Heart right ventricle (tissue), 16 donors: ENCODE measurements at regions not wholly inside any gene's neighbourhood (a gene's known extent, or its start where the extent isn't known, plus 50 kb on each side); places are given as distances from the start of the nearest gene placed in this dataset.
"Not testable (repeated sequence)": the region's sequence is repeated elsewhere in the genome, so short reads cannot be mapped to it uniquely, and the experiment has no call there.

Experiments
- ATAC-seq, 8 donors: fragments of 200-7000 bp; cut with Tn5 transposase; one replicate each; pipeline ENCODE4 v1.9.1; 2020; ENCODE audit warnings: mild to moderate bottlenecking in 8 of 8, moderate library complexity in 8 of 8, moderate number of reproducible peaks in 1 of 8
- DNase-seq, 2 donors: peaks; one replicate each; pipeline ENCODE4 v3.0.0-alpha.2; 2020
- H3K27ac ChIP-seq, 10 donors: fragments of 200-600 bp; sonication (generic) in 2 of 10; one replicate each; pipeline versions ENCODE4 v1.5.0 to v1.8.0; 2020 to 2022; ENCODE audit warnings: mild to moderate bottlenecking in 3 of 10
- H3K27me3 ChIP-seq, 7 donors: fragments of 200-600 bp; one replicate each; pipeline ENCODE4 v1.8.0; 2021 to 2022; ENCODE audit warnings: mild to moderate bottlenecking in 2 of 7
- H3K36me3 ChIP-seq, 9 donors: fragments of 200-600 bp; sonication (generic) in 1 of 9; one replicate each; pipeline versions ENCODE4 v1.5.0 to v1.8.0; 2020 to 2022; ENCODE audit warnings: mild to moderate bottlenecking in 2 of 9
- H3K4me1 ChIP-seq, 9 donors: fragments of 200-600 bp; sonication (generic) in 1 of 9; one replicate each; pipeline versions ENCODE4 v1.5.0 to v1.8.0; 2020 to 2022; ENCODE audit warnings: mild to moderate bottlenecking in 4 of 9
- H3K4me3 ChIP-seq, 10 donors: fragments of 200-600 bp; sonication (generic) in 2 of 10; one replicate each; pipeline versions ENCODE4 v1.5.0 to v1.8.0; 2020 to 2022; ENCODE audit warnings: mild to moderate bottlenecking in 7 of 10, moderate library complexity in 2 of 10
- H3K9me3 ChIP-seq, 11 donors: fragments of 200-600 bp in 10 of 11; sonication (generic) in 2 of 11; one replicate each; pipeline versions ENCODE4 v1.5.0 to v1.8.0; 2013 to 2022; ENCODE audit warnings: mild to moderate bottlenecking in 2 of 11, control low read depth in 1 of 11, moderate library complexity in 1 of 11
- CTCF ChIP-seq, 9 donors: fragments of 200-600 bp; sonication (generic) in 2 of 9; IDR thresholded peaks; one replicate each; pipeline versions ENCODE4 v1.5.0 to v1.8.0; 2021 to 2022; ENCODE audit warnings: antibody characterized with exemption in 9 of 9, mild to moderate bottlenecking in 5 of 9, moderate library complexity in 1 of 9
- WGBS, 2 donors: extraction: QIAGEN DNeasy Blood & Tissue Kit; methylation state at CpG; one replicate each; pipeline ENCODE4 v1.1.7; 2013; ENCODE audit warnings: inconsistent platforms in 1 of 2; 5-methylcytosine and 5-hydroxymethylcytosine counted together
- intact Hi-C, 10 donors: fragments of 100-400 bp; cut with DNase I; formaldehyde crosslinking; loops; one replicate each; pipeline versions ENCODE4 v1.11.1 to v1.14.2; 2022
- donor health status: Arrhythmogenic right ventricular cardiomyopathy.
- donor health status: ischemic (EF 13 %, LVEDD 7.1; RV severe dilation, severe dysfunction).
- donor health status: healthy with polysubstance abuse.
- donor health status: DM: no; HTN: yes; CAD: no.
- donor health status: DM: no; HTN: no; CAD: no.
- donor health status: ischemic (EF 25% LVEDD 6.9; RV normal size, moderate dysfunction).
- donor health status: ischemic (EF 25% LVEDD 5.7; RV mildly dilated, moderate dysfunction).
- donor health status: healthy.
- donor health status: DM: yes; HTN: yes; CAD: no.
- donor health status: Ischemic cardiomyopathy.
- donor health status: ischemic (EF 35%, LVEDD 5.7; RV mildly dilated, moderate dysfunction).
- donor health status: nonischemic (EF 11% LVEDD 7.7; RV severe dilation, severe dysfunction).
- donor health status: DM: yes; HTN: yes; CAD: no.
- donor health status: PGD.
- donor health status: ischemic (EF 29% LVEDD 5.4; RV normal size, mild dysfunction).
- donor health status: nonischemic (EF 23%, LVEDD 6.1; RV moderate dilation, normal function).

GRCh38 chr1:199245946-199246345 lies 607.1 kb downstream of the PTPRC start:
- H3K9me3 ChIP-seq, result no peaks in the 10 kb centered on the region
- WGBS, 2 donors, result 51 to 57% methylated on average over 3 of the region's 3 CpGs
- ATAC-seq (no peak), DNase-seq (no peak)
- H3K36me3 ChIP-seq, result no peaks in the 10 kb centered on the region
- no peaks in the 10 kb centered on the region for H3K27me3 ChIP-seq
- no peak overlapping the region for H3K27ac ChIP-seq
- no peak for TF ChIP-seq CTCF (IDR thresholded peaks at IDR 0.05)
- no peak overlapping the region for H3K4me3 ChIP-seq
- H3K4me1 ChIP-seq, result no peaks in the 10 kb centered on the region
- intact Hi-C loops, result loop anchor here in 4 of 10 donors (5.0 to 10.0 kb wide), 3 partner anchors 471 to 484 kb away; no protein-coding TSS in a partner anchor

GRCh38 chr1:199246716-199247115 lies 607.9 kb downstream of the PTPRC start:
- Histone ChIP-seq H3K36me3 (no peaks in the 10 kb centered on the region), H3K27me3 (no peaks in the 10 kb centered on the region), H3K9me3 (no peaks in the 10 kb centered on the region), H3K27ac (no peak overlapping the region), H3K4me1 (no peaks in the 10 kb centered on the region), H3K4me3 (no peak overlapping the region)
- TF ChIP-seq CTCF (IDR thresholded peaks at IDR 0.05), result no peak
- 94 to 95% methylated on average over 3 of the region's 3 CpGs for WGBS, 2 donors
- DNase-seq, result no peak
- ATAC-seq, result no peak
- intact Hi-C loops, result loop anchor here in 4 of 10 donors (5.0 to 10.0 kb wide), 3 partner anchors 472 to 484 kb away; no protein-coding TSS in a partner anchor

GRCh38 chr1:199247891-199248290 lies 609.1 kb downstream of the PTPRC start:
- intact Hi-C loops, result loop anchor here in 4 of 10 donors (5.0 to 10.0 kb wide), 3 partner anchors 473 to 486 kb away; no protein-coding TSS in a partner anchor
- no peak overlapping the region for H3K4me3 ChIP-seq

GRCh38 chr1:199254040-199254439 lies 615.2 kb downstream of the PTPRC start:
- DNase-seq, H3K4me3 ChIP-seq, intact Hi-C loops, H3K27ac ChIP-seq, H3K27me3 ChIP-seq, ATAC-seq, H3K36me3 ChIP-seq, H3K4me1 ChIP-seq: not testable (repeated sequence)
- WGBS, 2 donors, result 91 to 93% methylated on average over 1 of the region's 1 CpG
- H3K9me3 ChIP-seq, result peaks cover 0 to 37% (median 4%) of the 10 kb centered on the region in 11 donors

More at GRCh38 chr1:199247891-199248290, 609.1 kb downstream of the PTPRC start:
- no peaks in the 10 kb centered on the region for H3K4me1 ChIP-seq
- no peak for TF ChIP-seq CTCF (IDR thresholded peaks at IDR 0.05)
- DNase-seq, result no peak
- H3K9me3 ChIP-seq, result no peaks in the 10 kb centered on the region
- no peak for ATAC-seq
- H3K27me3 ChIP-seq, result no peaks in the 10 kb centered on the region
- H3K27ac ChIP-seq, result no peak overlapping the region
- H3K36me3 ChIP-seq, result no peaks in the 10 kb centered on the region

GRCh38 chr1:199261328-199261727 lies 622.5 kb downstream of the PTPRC start:
- no peak overlapping the region for H3K4me3 ChIP-seq
- WGBS, 2 donors, result 91 to 94% methylated on average over 4 of the region's 4 CpGs
- H3K9me3 ChIP-seq, result peaks cover 0 to 12% (median 0%) of the 10 kb centered on the region in 11 donors
- no peak for ATAC-seq
- no peak for TF ChIP-seq CTCF (IDR thresholded peaks at IDR 0.05)
- H3K27me3 ChIP-seq, result no peaks in the 10 kb centered on the region
- intact Hi-C loops, result no loop called here
- no peaks in the 10 kb centered on the region for H3K4me1 ChIP-seq
- DNase-seq, result no peak
- no peaks in the 10 kb centered on the region for H3K36me3 ChIP-seq
- no peak overlapping the region for H3K27ac ChIP-seq
